ENCODE measurements at regions not wholly inside any gene's neighbourhood (a gene's known extent, or its start where the extent isn't known, plus 50 kb on each side); places are given as distances from the start of the nearest gene placed in this dataset.

GRCh38 chr3:118126751-118127150 is 907.9 kb downstream of the IGSF11 start (continued):
- TF ChIP-seq THRA (IDR thresholded peaks at IDR 0.05), result no peak
- no peak for TF ChIP-seq RNF2 (IDR thresholded peaks at IDR 0.05)
- no peak for TF ChIP-seq ZNF699 (CRISPR knock-in tag; IDR thresholded peaks at IDR 0.05; ENCODE audit: insufficient replicate concordance)
- no peak for TF ChIP-seq BRD9 (IDR thresholded peaks at IDR 0.05; ENCODE audit: low read depth, partially characterized antibody)
- TF ChIP-seq ZNF217 (CRISPR knock-in tag; IDR thresholded peaks at IDR 0.05), result no peak
- no peak for TF ChIP-seq SMARCB1 (IDR thresholded peaks at IDR 0.05; ENCODE audit: insufficient read length, low read depth)
- TF ChIP-seq PCBP2 (IDR thresholded peaks at IDR 0.05; ENCODE audit: low read depth, low read length, poor library complexity, severe bottlenecking), result no peak

- no peak for ATAC-seq
- Histone ChIP-seq H3K27ac (ENCODE audit: extremely low read depth, low read depth, low read length) (no peak overlapping the region), H3K4me2 (ENCODE audit: insufficient read depth, low read length) (no peak overlapping the region), H2AFZ (ENCODE audit: low read depth, low read length) (no peak overlapping the region), H3K4me3 (no peak overlapping the region), H3K4me1 (replicated peaks in 1 of 2; ENCODE audit: control insufficient read depth in 2 of 2, insufficient read depth in 2 of 2, low read length in 2 of 2) (no peaks in the 10 kb centered on the region), H3K9me3 (replicated peaks; ENCODE audit: control insufficient read depth, insufficient read depth, low read depth, low read length) (no peaks in the 10 kb centered on the region), H3K27me3 (ENCODE audit: control insufficient read depth in 2 of 2, insufficient read depth in 2 of 2, low read length in 2 of 2) (no peaks in the 10 kb centered on the region), H3K36me3 (ENCODE audit: control insufficient read depth, insufficient read depth, low read length) (no peaks in the 10 kb centered on the region), H3K9me1 (ENCODE audit: control insufficient read depth, insufficient read depth, low read length) (no peaks in the 10 kb centered on the region), H3K79me2 (ENCODE audit: control insufficient read depth, insufficient read depth, low read length) (no peaks in the 10 kb centered on the region), H4K20me1 (replicated peaks; ENCODE audit: control insufficient read depth, insufficient read depth, low read length) (no peaks in the 10 kb centered on the region), H3K9ac (ENCODE audit: insufficient read depth in 1 of 2, low read depth in 2 of 2, low read length in 2 of 2) (no peak overlapping the region)
- 0% methylated on average over 1 of the region's 1 CpG for WGBS (ENCODE audit: insufficient coverage, low coverage, missing lambda C conversion rate)
- DNase-seq (ENCODE audit: extremely low read depth in 1 of 4, low spot score in 3 of 4), result no peak
- intact Hi-C loops (cut with micrococcal nuclease), result no loop called here
- TF ChIP-seq ZNF583 (CRISPR knock-in tag; IDR thresholded peaks at IDR 0.05), result no peak
- TF ChIP-seq SOX6 (IDR thresholded peaks at IDR 0.05), result no peak
- in situ Hi-C loops (cut with MboI), result no loop called here
- no peak for FAIRE-seq
- CTCF ChIA-PET (ENCODE audit: low intra/inter-chr PET ratio), result no interaction called here
- no TSS peak for BruUV-seq (replicated peaks)
- POLR2A ChIA-PET, result no interaction called here
Observed at GRCh38 chr3:118127992-118128391, 906.7 kb downstream of the IGSF11 start.

All from K562 (cell line).